GM10266 (cell line): ENCODE measurements at regions not wholly inside any gene's neighbourhood (a gene's known extent, or its start where the extent isn't known, plus 50 kb on each side); places are given as distances from the start of the nearest gene placed in this dataset.

Source experiments
- DNase-seq: peaks from one replicate; pipeline ENCODE4 v3.0.0; 2012; ENCODE audit errors: extremely low spot score
- CTCF ChIP-seq: IDR thresholded peaks from 2 replicates; pipeline ENCODE4 v1.5.1; 2012; ENCODE audit warnings: mild to moderate bottlenecking, low read depth; ENCODE audit not compliant: control insufficient read depth, insufficient read depth; ENCODE audit errors: missing control alignments

- no peak for DNase-seq
- TF ChIP-seq CTCF, result no peak
Measured at GRCh38 chr15:58271410-58271809, 133.2 kb downstream of the AQP9 start.

- DNase-seq, result no peak
- no peak for TF ChIP-seq CTCF
Measured at GRCh38 chr15:58273104-58273503, 134.9 kb downstream of the AQP9 start.

GRCh38 chr15:58274885-58275284 is 136.7 kb downstream of the AQP9 start:
- no peak for TF ChIP-seq CTCF
- DNase-seq, result no peak

GRCh38 chr15:58275785-58276184 is 137.6 kb downstream of the AQP9 start:
- no peak for TF ChIP-seq CTCF
- DNase-seq, result no peak

GRCh38 chr15:58276924-58277323 is 138.7 kb downstream of the AQP9 start:
- DNase-seq, result no peak
- no peak for TF ChIP-seq CTCF

GRCh38 chr15:58277333-58277732 is 139.2 kb downstream of the AQP9 start:
- DNase-seq, result no peak
- TF ChIP-seq CTCF, result no peak

- TF ChIP-seq CTCF, result no peak
- DNase-seq, result no peak
Measured at GRCh38 chr15:58279106-58279505, 140.9 kb downstream of the AQP9 start.
